NCI-H1930 (cell line): ENCODE measurements at regions not wholly inside any gene's neighbourhood (a gene's known extent, or its start where the extent isn't known, plus 50 kb on each side); places are given as distances from the start of the nearest gene placed in this dataset.
"Not testable (repeated sequence)": the region's sequence is repeated elsewhere in the genome, so short reads cannot be mapped to it uniquely, and the experiment has no call there.

Experiments
- DNase-seq, 2 experiments: peaks; one replicate each; lab custom pipeline; 2025; lab: John Stamatoyannopoulos, UW

DNA sequence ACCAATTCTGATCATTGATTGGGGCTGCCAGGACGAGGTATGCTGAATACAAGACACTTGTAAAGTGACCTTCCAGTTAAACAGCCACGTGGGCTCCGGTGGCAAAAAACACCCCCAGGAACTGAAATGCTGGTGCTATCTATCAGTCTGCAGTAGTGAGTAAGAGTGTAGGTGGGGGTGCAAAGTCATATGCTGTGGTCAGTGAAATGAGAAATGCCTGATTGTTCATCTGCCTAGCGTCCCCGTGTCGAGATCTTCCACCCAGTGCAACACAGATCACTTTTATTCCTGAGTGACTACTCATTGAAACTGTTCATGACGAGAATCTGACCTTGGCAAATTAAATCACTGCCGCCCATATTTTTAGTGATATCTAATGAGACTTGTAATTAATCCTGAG is 806.5 kb upstream of the GOT2 start:
- no peak for DNase-seq

DNA sequence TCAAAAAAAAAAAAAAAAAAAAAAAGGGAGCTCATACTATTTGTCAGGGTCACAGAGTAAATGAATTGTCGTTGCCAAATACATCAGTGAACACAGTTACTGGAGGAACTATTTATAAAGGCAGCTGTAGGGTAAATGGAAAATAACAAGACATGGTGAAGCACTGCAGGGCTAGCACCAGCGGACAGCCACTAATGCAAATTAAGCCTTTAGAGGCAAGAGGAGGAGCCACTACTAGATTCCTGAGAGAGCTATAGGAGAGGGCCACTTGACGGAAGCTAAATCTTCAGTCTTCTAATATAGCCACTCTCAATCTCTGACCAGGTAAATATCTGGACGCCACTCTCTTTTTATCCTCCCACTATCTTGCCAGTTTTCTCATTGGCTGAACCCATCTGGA is 801.2 kb upstream of the GOT2 start:
- no peak for DNase-seq

DNA sequence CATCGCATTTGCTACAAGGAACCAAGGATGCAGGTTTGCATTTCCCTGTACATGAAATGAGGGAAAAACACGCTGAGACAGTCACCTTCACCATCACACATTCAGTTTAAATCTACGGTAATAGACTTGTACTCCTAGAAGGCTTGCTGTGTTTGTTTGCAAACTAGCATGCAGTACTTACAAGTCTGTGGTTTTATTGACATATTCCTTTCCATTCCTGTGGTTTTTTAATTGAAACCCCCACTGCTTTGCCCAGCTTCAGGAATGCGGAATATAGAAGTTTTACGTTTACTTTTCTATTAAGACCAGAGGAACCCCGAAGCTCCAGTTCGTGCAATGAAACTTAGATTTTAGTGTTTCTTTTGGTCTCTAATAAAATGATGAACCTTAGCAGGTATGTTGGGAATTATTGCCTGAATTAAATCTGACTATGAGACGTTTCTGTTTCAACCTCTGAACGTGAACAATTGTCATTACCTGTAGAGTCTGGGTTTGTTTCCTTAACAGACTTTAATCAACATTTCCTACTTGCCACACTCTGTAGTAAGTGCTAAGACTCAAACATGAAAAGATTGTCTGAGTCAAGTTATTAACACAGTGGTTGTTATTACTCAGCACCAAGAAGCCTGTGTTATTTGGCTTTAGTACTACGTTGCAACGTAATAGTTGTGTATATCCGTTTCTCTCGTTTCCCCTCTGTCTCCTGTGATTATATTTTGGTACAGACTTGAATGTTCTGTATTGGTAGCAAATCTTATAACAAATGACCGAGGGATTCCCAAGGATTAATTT is 793.3 kb upstream of the GOT2 start:
- DNase-seq = no peak

DNA sequence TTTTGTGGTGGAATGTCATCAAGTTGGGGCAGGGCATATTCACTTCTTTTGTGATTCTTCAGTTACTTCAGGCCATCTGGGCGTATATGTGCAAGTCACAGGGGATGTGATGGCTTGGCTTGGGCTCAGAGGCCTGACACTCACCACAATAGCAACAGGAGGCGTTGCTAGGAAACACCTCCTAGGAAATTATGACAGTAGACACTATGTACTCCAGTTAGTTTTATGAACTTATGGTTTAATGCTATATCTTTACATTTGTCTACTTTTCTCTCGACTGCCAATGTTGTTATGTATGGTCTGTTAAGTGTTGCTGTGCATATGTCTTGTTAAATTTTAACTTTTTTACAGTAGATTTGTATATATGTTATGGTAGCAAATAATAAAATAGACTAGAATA is 788.7 kb upstream of the GOT2 start:
- no peak for DNase-seq

DNA sequence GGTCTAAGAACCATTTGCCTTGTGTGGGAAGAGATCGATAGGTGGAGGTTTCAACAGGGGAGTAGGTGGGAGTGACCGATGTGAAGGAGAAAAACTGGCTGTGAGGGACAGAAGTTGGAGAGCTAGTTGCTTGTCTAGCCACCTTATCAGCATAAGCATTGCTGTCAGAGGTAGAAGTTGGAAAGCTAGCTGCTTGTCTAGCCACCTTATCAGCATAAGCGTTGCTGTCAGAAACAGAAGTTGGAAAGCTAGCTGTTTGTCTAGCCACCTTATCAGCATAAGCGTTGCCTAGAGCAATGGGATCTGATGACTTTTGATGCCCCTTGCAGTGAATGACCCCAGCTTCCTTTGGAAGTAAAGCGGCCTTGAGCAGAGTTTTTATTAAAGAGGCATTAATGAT is 784.6 kb upstream of the GOT2 start:
- not testable (repeated sequence) for DNase-seq

DNA sequence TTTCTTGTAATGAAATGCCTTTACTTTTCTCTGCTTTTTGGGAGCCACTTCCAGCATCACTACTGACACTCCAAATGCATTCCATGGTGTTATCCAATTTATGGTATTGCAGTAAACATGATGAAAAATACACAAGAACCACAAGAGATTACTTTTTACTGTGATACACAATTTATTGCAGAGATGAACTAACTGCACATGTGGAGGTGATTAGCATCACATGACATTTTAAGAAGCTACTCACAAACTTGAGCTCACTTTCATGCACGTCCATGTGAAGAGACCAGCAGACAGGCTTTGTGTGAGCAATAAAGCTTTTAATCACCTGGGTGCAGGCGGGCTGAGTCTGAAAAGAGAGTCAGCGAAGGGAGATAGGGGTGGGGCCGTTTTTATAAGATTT is 780.5 kb upstream of the GOT2 start:
- no peak for DNase-seq

DNA sequence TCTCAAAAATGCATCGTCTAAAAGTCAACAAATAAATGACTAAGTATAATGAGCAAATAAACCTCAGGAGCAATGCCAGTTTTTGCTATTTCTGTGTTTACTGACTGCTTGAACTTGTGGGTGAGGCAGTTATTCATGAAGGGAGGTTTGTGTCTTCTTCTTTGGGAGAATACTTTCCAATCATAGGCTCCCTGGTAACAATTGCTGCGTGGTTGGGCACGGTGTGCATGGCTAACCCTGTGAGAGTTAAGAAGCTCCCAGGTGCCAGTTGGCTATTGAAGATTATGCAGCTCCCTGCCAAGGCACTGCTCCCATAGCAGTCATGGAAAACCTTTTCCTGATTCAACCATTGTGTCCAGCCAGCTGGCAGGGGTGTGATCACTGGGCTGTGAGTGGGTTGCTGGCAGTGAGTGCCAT is 775.9 kb upstream of the GOT2 start:
- no peak for DNase-seq

DNA sequence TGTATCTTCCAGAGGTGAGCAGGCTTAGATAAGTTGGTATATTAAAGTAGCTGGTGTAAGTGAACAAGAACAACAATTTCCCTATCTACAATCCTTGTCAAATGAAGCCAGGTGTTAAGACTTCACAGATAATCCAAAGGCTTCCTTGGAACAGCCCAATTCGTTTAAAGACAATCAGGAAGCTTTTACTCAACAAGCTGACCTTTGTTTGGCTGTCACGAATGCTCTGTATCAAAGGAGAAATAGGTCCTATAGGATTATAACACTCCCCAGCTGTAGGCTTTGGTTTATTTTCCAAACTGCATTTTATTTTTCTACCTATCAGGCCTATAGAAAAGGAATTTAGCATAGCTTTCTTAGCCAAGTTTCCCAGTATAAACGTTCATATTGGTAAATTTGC is 766.5 kb upstream of the GOT2 start:
- DNase-seq = no peak

DNA sequence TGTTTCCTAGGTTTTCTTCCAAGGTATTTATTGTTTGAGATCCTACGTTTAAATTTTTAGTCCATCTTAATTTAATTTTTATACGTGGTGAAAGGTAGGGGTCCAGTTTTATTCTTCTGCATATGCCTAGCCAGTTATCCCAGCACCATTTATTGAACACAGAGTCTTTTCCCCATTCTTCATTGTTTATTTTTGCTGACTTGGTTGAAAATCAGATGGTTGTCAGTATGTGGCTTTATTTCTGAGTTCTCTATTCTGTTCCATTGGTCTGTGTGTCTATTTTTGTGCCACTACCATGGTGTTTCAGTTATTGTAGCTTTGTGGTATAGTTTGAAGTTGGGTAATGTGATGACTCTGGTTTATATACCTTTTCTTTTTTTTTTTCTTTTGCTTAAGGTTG is 753.0 kb upstream of the GOT2 start:
- no peak for DNase-seq

DNA sequence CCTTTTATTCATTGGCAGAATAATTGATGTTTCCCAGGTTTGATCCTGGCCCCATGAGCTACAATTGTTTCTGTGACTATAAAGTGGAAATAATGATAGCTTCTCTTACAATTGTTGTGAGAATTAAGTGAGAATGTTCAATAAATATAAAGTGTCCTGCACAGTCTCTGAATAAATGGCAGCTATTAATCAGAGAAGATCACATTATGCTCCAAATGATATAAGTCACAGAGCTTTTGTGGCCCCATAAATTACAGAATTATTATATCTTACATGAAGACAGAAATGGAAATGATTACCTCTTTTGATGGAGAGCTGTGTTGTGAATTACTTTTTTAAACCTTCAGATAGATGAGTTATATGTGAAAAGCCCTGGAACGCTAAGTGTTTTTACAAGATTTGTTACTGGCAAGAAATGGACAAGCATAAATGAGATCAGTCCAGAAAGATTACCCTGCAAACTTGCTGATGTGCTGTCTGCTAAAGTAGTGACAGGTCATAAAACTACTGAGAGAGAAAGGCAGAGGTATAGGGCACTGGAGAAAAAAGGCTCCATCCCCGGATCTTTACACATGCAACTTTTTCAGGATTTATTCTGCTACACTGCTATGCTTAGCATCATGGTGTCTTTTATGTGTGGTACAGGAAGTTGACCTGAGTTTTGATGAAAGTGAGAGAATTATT is 750.9 kb upstream of the GOT2 start:
- DNase-seq = no peak

DNA sequence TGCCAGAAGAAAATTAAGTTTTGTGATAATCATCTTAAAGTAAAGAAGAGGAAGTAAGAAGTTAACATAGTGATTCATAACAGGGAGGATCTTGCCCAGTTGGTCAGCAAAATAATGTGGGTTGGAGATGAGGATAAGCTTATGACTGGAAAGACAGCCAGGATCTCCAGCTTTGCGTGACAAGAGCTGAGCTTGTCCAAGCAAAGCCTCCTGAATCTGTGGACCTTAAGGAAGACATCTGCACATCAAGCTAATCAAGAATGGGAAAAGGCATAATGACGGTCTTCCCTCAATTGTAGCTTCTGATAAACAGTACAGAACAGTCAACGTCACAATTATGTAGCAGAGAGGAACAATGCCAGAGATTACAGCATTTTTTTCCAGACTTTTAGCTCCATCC is 744.7 kb upstream of the GOT2 start:
- no peak for DNase-seq

DNA sequence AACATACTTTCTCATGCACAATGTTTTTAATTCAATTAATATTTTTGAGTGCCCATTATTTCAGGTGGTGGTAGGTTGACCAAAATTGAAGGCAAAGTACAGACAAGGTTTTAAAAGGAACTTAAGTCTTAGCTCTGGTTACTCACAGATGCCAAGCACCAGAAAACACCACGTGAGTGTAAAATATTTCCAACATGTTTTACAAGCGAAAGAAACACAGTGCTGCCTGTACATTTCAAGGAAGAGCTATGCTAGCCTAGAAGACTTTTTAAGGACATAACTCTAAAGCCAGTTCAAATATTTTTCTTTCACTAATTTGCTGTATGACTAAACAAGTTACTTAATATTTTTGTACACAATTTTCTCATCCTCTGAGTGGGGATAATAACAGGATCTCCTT is 736.4 kb upstream of the GOT2 start:
- DNase-seq = no peak

DNA sequence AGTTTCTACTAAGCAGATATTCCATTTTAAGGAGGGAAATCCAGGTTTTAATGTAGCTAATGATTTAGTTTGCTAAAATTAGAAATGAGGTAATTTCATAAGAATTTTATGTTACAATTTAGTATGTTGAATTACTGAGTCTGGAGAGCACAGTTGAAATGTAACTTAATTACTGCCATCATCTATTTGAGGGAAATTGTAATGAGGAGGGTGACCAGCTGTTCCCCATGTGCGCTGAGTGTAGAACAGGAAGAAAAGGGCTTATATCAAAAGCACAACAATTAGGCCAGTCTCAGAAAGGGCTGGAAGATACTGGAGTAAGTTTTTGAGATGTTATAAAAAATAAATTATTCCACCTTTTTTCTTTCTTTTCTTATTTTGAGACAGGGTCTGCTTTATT is 735.1 kb upstream of the GOT2 start:
- no peak for DNase-seq

DNA sequence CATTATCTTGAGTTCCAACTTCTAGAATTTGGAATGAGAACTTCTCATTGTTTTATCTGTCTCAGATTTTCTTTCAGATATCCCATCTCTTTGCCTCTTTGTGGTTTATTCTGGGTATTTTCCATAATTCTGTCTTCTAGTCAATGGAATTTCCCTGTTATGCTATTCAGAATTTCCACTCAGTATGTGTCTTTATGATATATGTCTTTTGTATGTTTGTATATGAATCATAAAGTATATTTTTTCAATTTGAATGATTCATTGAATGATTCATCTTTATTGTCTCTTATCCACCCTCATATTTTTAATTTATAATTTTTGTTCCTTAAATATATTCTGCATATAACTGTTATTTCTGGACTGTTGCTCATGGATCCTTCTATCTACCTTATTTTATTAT is 729.7 kb upstream of the GOT2 start:
- DNase-seq = no peak

DNA sequence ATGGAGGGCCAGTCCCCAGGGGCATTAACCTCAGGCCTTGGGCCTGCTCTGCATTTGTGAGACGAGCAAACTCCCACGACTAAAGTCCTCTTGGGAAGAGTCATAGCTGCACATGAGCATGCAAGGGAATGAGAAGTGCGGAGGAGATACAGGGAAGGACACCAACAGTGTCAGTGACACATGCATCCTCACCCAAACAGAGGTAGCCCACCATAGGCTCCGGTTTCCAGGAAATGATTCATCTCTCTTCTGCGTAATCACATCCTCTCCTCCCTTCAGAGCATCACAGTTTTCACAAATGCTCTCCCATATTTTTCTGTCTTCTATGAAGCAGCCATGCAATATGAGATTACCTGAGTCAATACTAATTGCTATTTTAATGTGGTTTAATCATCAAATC is 725.7 kb upstream of the GOT2 start:
- DNase-seq = no peak

DNA sequence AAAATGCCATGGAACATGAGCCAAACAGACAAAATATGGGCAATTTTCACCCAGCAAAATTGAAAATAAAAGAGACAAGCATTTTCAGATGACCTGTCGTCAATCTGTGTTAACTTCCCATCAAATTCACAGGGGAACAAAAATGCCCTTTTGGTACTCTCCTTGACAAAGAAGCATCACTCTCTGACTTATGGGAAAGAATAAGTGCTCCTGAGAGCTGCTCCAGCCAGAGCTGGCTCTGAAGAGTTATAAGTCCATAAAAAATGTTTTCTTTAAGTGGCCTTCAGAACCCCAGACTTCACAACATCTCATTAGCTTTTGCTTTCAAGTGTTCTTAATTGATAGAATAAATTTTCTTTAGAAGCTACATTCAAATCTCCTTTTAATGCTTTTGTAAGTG is 721.4 kb upstream of the GOT2 start:
- DNase-seq = no peak

DNA sequence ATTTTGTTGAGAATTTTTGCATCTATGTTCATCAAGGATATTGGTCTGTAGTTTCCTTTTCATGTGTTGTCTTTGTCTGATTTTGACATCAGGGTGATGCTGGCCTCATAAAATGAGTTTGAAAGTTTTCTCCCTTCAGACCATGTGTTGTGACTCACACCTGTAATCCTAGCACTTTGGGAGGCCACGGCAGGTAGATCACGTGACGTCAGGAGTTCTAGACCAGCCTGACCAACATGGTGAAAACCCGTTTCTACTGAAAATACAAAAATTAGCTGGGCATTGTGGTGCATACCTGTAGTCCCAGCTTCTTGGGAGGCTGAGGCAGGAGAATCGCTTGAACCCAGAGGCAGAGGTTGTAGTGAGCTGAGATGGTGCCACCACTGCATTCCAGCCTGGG is 716.4 kb upstream of the GOT2 start:
- DNase-seq = not testable (repeated sequence)

DNA sequence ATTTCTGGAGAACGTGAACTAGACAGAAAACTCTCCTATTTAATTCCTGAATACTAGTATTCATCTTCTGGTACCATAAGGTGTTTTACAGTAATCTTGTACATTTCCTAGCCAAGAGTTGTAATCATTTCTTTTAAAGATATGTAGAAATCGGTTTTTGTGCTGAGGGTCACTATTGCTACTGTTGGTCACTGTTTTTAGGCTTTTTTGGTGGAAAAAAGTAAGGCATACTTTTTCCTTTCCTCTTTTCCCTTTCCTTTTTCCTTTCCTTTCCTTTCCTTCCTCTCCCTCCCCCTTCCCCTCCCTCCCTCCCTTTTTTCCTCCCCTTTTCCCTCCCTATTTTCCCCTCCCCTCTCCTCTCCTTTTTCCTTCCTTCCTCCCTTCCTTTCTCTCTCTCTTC is 706.4 kb upstream of the GOT2 start:
- no peak for DNase-seq

DNA sequence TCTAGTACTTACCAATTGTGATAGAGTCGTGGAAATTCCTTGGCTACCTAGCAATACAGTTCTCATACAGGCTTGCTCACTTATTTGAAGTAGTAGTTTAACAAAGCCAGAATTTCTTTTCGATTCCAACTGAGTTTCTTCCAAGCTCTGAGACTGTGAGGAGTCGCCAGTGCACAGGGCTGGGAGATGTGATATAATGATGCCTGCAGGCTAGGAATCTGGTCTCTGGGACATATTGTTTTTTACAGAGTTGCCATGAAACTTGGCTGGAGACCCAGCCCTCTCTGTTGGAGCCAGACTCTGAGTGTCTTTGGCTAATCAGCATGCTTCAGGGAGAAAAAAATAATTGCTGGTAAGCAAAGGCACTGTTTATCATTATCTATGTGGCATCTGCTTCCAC is 698.8 kb upstream of the GOT2 start:
- no peak for DNase-seq

DNA sequence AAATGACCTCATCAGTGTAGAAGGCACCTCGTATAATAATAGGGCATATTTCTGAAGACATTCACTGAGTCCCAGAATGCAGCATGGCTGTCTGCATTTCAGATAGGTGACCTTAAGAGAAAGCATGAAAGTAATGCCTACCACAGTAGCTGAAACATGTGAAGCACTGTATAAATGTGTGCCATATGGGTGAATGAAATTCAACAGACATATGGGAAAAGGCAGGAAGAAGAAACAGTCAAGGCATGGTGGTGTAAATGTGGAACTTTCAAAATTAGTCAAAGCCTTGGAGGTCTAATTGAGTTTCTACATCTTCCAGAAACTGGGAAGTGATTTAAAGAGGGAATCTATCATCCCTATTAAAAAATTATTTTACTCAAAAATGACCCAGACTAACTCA is 698.2 kb upstream of the GOT2 start:
- no peak for DNase-seq

DNA sequence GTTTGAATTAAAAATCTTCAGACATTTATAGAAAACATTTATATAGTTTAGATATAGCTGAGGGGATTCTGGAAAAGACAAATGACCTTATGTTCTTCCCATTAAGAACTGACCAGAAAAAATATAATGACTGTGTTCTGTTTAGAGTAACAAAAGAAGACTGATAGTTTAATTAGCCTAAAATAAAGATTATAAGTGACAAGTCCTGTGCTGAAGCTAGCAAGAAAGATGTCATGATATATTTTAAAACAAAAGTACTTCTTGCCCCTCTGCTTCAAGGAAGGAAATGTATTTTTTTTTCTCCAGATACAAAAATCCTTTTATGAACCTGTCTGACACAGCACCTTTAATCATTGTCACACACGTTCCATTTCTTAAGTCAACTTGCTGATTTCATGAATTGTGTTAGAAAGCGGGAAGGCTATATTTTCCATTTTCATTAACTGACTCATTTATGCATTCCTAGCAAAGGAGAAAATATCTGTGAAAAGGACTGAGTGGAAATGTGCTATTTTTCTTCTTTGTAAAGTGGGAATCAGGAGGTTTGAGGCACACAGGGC is 690.7 kb upstream of the GOT2 start:
- DNase-seq = no peak

DNA sequence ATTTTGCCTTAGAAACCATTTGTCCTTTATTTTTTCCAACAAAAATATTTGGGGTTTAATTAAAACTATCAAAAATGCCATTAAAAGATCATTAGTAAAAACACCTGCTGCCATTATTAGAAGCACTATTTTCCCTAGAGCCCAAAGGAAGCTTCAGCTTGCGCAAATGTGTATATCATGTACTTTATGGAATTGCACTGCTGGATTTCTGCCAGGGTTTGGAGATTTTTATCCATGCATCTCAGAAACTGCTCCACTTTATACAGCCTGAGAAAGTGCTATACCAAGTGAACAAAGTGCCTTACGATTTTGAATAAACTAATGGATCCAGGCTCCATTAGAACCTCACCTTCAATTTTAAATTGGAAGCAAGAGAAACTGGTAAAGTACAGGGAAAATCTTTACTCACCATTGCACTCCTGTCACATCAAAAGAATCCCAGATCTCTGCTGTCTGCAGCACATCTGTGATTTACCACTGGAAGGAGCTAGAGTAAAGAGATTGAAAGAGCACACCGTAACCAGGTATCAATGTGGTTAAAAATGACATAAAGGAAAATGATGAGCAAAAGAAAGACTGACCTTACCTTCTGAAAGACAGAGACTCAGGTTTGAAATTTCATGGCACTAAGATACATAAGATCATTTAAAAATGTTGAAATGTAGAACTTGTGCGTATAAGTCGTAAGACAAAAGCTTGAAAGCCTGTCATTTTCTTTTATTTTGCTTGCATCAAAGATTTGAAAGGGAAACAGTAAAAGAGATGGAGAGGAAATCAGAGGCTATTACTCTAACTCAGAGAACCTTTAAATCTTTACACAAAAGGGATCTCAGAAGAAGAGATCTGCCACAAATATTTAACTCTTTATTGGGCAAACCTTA is 678.1 kb upstream of the GOT2 start:
- DNase-seq = no peak

DNA sequence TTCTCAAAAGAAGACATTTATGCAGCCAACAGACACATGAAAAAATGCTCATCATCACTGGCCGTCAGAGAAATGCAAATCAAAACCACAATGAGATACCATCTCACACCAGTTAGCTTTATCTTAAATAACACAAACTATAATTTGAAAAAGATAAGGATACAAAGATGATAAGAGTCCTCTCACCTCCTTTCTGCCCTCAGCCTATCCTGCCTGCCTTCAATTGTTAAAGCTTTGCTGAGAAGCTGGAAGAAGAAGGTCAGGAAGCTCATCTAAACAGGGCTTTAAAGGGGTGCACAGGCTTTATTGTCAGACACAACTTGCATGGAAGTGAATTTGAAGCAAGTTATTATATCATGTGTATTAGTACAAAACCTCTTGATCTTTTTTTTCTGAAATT is 676.3 kb upstream of the GOT2 start:
- DNase-seq = no peak
